Endothelial cell of umbilical vein (primary cell): ENCODE measurements at regions not wholly inside any gene's neighbourhood (a gene's known extent, or its start where the extent isn't known, plus 50 kb on each side); places are given as distances from the start of the nearest gene placed in this dataset.
A peak's percentile ranks its signal among the peaks of the same experiment; 100 is the strongest.

Experiments
- BruUV-seq: library from RNA; stranded (reverse); fragments of 400-500 nt; replicated peaks from 2 replicates; lab custom pipeline; 2021; lab: Mats Ljungman, UMichigan
- CTCF ChIA-PET: fragments of 300-600, 350-600 bp; sonication (Branson Sonifier 250); formaldehyde crosslinking; loops from one replicate; lab custom pipeline; 2021; ENCODE audit warnings: antibody characterized with exemption, inconsistent platforms; lab: Charles Lee
- POLR2A ChIA-PET: fragments of 300-600, 350-600 bp; sonication (Branson Sonifier 250); formaldehyde crosslinking; loops from one replicate; lab custom pipeline; 2021; ENCODE audit warnings: antibody characterized with exemption, inconsistent platforms; lab: Charles Lee
- DNase-seq: peaks from one replicate; pipeline ENCODE4 v3.0.0-alpha.2; 2011; ENCODE audit warnings: low read depth, low spot score
- FAIRE-seq: peaks from 2 replicates; lab custom pipeline; 2011; peaks lifted over from hg19 to GRCh38; lab: Jason Lieb, UNC
- H2AFZ ChIP-seq: 2 replicates; pipeline ENCODE4 v1.6.0; 2012; ENCODE audit warnings: low read depth, low read length, control low read depth, inconsistent platforms
- H3K27ac ChIP-seq: 2 replicates; pipeline ENCODE4 v1.5.1; 2011; ENCODE audit warnings: low read depth, mild to moderate bottlenecking, control low read depth, low read length, moderate library complexity; ENCODE audit not compliant: insufficient read depth
- H3K27me3 ChIP-seq, 2 experiments: 2 replicates each; pipeline versions ENCODE4 v1.6.0 to v1.6.1; 2011; ENCODE audit warnings: low read length in 2 of 2, mixed read lengths in 1 of 2; ENCODE audit not compliant: control insufficient read depth in 2 of 2, insufficient read depth in 2 of 2
- H3K36me3 ChIP-seq, 2 experiments: 2 replicates in 1 of 2; 3 replicates in 1 of 2; pipeline ENCODE4 v1.5.1; 2011; ENCODE audit warnings: low read length in 2 of 2, mild to moderate bottlenecking in 1 of 2, moderate library complexity in 1 of 2; ENCODE audit not compliant: control insufficient read depth in 2 of 2, insufficient read depth in 2 of 2; ENCODE audit errors: extremely low read depth in 1 of 2
- H3K4me1 ChIP-seq: 3 replicates; pipeline ENCODE4 v1.5.1; 2011; ENCODE audit warnings: mild to moderate bottlenecking, low read length; ENCODE audit not compliant: control insufficient read depth, insufficient read depth; ENCODE audit errors: extremely low read depth
- H3K4me2 ChIP-seq: 2 replicates; pipeline ENCODE4 v1.6.1; 2011; ENCODE audit warnings: low read length, control low read depth, mixed read lengths; ENCODE audit not compliant: insufficient read depth
- H3K4me3 ChIP-seq, 3 experiments: fragments of 200-600 bp in 1 of 3; sonication (generic), shearing (Covaris generic) in 1 of 3; replicated peaks in 1 of 3; 2 replicates each; pipeline ENCODE4 v1.5.1; 2011 to 2016; ENCODE audit warnings: control low read depth in 3 of 3, low read length in 3 of 3, mild to moderate bottlenecking in 2 of 3, inconsistent platforms in 1 of 3, low read depth in 1 of 3, moderate library complexity in 1 of 3; ENCODE audit not compliant: insufficient read depth in 1 of 3
- H3K79me2 ChIP-seq: 2 replicates; pipeline ENCODE4 v1.6.0; 2012; ENCODE audit warnings: low read length, inconsistent platforms; ENCODE audit not compliant: control insufficient read depth, insufficient read depth
- H3K9ac ChIP-seq: replicated peaks from 2 replicates; pipeline ENCODE3; 2011; ENCODE audit warnings: low read length, control low read depth; ENCODE audit not compliant: insufficient read depth; ENCODE audit errors: extremely low read depth
- H3K9me1 ChIP-seq: replicated peaks from 3 replicates; pipeline ENCODE4 v1.6.0; 2011; ENCODE audit warnings: mild to moderate bottlenecking, low read length; ENCODE audit not compliant: control insufficient read depth, insufficient read depth; ENCODE audit errors: extremely low read depth
- H3K9me3 ChIP-seq: replicated peaks from 2 replicates; pipeline ENCODE4 v1.5.1; 2012; ENCODE audit warnings: low read length, inconsistent platforms; ENCODE audit not compliant: control insufficient read depth, insufficient read depth
- H4K20me1 ChIP-seq: replicated peaks from 2 replicates; pipeline ENCODE3; 2011; ENCODE audit warnings: mild to moderate bottlenecking, low read length; ENCODE audit not compliant: control insufficient read depth, insufficient read depth; ENCODE audit errors: extremely low read depth
- EZH2 ChIP-seq: IDR thresholded peaks from 2 replicates; pipeline ENCODE4 v1.6.1; 2012; ENCODE audit warnings: borderline replicate concordance, low read depth, mild to moderate bottlenecking, moderate library complexity, low read length, inconsistent platforms; ENCODE audit not compliant: severe bottlenecking
- FOS ChIP-seq: IDR thresholded peaks from 2 replicates; pipeline ENCODE4 v1.6.1; 2011; ENCODE audit warnings: mild to moderate bottlenecking, low read length, moderate library complexity, borderline replicate concordance; ENCODE audit not compliant: insufficient read depth
- GATA2 ChIP-seq: IDR thresholded peaks from 2 replicates; pipeline ENCODE4 v1.7.0; 2011; ENCODE audit warnings: low read depth, mild to moderate bottlenecking, moderate library complexity, mixed read lengths, low read length; ENCODE audit not compliant: insufficient read length, insufficient read depth
- JUN ChIP-seq: IDR thresholded peaks from 2 replicates; pipeline ENCODE4 v1.6.1; 2011; ENCODE audit warnings: borderline replicate concordance, low read depth; ENCODE audit not compliant: insufficient read length, insufficient read depth
- MYC ChIP-seq: IDR thresholded peaks from one replicate; pipeline ENCODE4 v1.6.1; 2011; ENCODE audit warnings: mild to moderate bottlenecking, low read depth, low read length
- POLR2A ChIP-seq: IDR thresholded peaks from 2 replicates; pipeline ENCODE4 v1.6.1; 2012; ENCODE audit warnings: low read depth, mild to moderate bottlenecking, control low read depth, low read length
- POLR2AphosphoS5 ChIP-seq: IDR thresholded peaks from 2 replicates; pipeline ENCODE4 v1.6.1; 2012; ENCODE audit warnings: low read depth, mild to moderate bottlenecking, control low read depth, low read length, moderate library complexity; ENCODE audit not compliant: insufficient read depth
- dilution Hi-C: fragments of 300-500 bp; cut with MboI; formaldehyde crosslinking; loops from one replicate; pipeline ENCODE4 v1.15.0; 2019; ENCODE audit warnings: low sequenced_read_pairs; ENCODE audit not compliant: extremely low pct_ligation_motif_present
- intact Hi-C: fragments of 100-400 bp; cut with micrococcal nuclease; formaldehyde crosslinking; loops from one replicate; pipeline ENCODE4 v1.10.0; 2022
- TF ChIP-seq, protein P1 (sequence below): IDR thresholded peaks from 2 replicates; pipeline ENCODE4 v1.6.1; 2011; ENCODE audit not compliant: insufficient read depth, insufficient read length
- TF ChIP-seq, protein P2 (sequence below), 2 donors: IDR thresholded peaks; 1 replicate in 1 of 2; 2 replicates in 1 of 2; pipeline ENCODE4 v1.5.1; 2011; ENCODE audit warnings: low read length in 2 of 2, mild to moderate bottlenecking in 2 of 2, moderate library complexity in 2 of 2, control low read depth in 1 of 2, inconsistent platforms in 1 of 2, low read depth in 1 of 2; ENCODE audit not compliant: insufficient read depth in 1 of 2; ENCODE audit errors: extremely low read depth in 1 of 2

DNA sequence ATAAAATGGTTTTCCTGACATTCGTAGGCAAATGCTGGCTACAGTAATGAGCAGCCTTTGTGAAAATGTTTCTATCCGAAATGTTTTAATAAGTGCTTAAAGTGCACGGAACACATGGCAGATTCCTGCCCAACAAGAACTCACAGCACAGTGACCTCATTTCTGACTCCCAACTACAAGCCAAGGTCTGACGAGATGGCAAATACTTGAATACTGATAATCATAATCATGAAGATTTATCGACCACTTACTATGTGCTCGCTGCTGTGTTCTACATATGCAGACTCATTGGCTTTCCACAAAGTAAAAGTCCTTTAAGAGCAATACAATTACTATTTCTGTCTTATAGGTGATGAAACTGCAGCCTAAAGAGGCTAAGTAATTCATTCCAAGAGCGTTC lies 238.1 kb upstream of the CDH5 start:
- H3K9me1 ChIP-seq, result no peaks in the 10 kb centered on the region
- H3K9ac ChIP-seq, result no peak overlapping the region
- FAIRE-seq (no peak), DNase-seq (no peak)
- no peak for TF ChIP-seq POLR2A
- TF ChIP-seq POLR2AphosphoS5, result no peak
- TF ChIP-seq MYC, result no peak
- TF ChIP-seq, protein P1, sequence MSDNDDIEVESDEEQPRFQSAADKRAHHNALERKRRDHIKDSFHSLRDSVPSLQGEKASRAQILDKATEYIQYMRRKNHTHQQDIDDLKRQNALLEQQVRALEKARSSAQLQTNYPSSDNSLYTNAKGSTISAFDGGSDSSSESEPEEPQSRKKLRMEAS, result no peak
- TF ChIP-seq EZH2, result no peak
- TF ChIP-seq GATA2, result no peak
- no peaks in the 10 kb centered on the region for H4K20me1 ChIP-seq
- peaks cover 21 to 27% of the 10 kb centered on the region in 2 experiments for H3K27me3 ChIP-seq
- no peaks in the 10 kb centered on the region for H3K79me2 ChIP-seq
- POLR2A ChIA-PET, result no interaction called here
- dilution Hi-C loops, result no loop called here
- no peaks in the 10 kb centered on the region for H3K9me3 ChIP-seq
- H2AFZ ChIP-seq, result no peak overlapping the region
- no peaks in the 10 kb centered on the region for H3K4me1 ChIP-seq
- intact Hi-C loops, result no loop called here
- H3K27ac ChIP-seq, result no peak overlapping the region
- CTCF ChIA-PET, result interaction anchor here (1.0 kb wide), 1 partner anchor 13 kb away, joined by 3 read pairs; no protein-coding TSS in a partner anchor
- no peaks in the 10 kb centered on the region for H3K36me3 ChIP-seq
- BruUV-seq, result no TSS peak
- no peak overlapping the region for H3K4me3 ChIP-seq
- no peak overlapping the region for H3K4me2 ChIP-seq

DNA sequence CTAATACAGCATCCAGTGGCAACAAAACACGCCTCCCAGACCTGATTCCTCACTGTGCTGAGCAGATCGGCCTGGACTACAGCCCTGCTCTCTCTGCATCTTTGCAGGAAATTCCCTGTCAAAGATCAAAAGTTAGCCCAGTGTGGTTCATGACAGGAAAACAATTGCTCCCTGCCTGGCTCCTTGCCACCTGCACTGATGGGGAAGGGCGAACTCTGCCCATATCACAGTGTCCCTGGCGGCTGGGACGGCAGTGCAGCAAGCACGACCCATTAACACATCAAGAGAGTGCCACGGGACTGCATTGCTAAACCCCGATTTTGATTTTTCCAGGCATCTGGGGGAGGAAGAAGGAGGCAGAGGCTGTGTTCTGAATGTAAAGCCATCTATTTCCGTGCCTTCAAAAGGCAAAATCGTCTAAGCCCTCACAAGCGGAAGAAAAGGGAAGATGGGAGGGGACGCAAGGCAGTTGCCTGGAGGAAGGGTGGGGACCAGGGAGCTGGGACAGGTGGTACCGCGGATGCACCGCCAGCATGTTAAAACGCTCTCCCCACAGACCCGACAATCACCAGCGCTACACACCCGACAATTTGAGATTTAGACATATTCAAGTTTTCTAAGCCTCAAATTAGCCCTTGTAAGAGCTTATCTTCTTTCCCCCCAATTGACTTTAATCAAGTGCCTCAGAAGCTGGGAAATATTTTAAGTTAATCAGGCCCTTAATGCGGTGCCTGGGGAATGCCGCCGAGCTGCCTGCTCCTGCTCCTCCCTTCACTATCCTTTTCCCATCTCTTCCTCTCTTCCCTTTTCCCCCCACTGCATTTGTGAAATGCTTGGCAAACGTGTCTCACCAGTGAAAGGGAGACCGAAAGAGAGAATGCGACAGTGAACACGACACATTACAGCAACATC lies 238.8 kb upstream of the CDH5 start:
- H3K27me3 ChIP-seq, result peaks cover 21 to 27% of the 10 kb centered on the region in 2 experiments
- H3K9ac ChIP-seq, result no peak overlapping the region
- FAIRE-seq, result no peak
- CTCF ChIA-PET, result interaction anchor here (1.0 kb wide), 1 partner anchor 14 kb away, joined by 3 read pairs; no protein-coding TSS in a partner anchor
- dilution Hi-C loops, result no loop called here
- POLR2A ChIA-PET, result no interaction called here
- intact Hi-C loops, result no loop called here
- DNase-seq, result peak; percentile 28
- no peak overlapping the region for H2AFZ ChIP-seq
- no peak overlapping the region for H3K4me2 ChIP-seq
- BruUV-seq, result no TSS peak
- H3K4me1 ChIP-seq, result no peaks in the 10 kb centered on the region
- no peak overlapping the region for H3K4me3 ChIP-seq
- no peaks in the 10 kb centered on the region for H3K9me3 ChIP-seq
- H4K20me1 ChIP-seq, result no peaks in the 10 kb centered on the region
- TF ChIP-seq, protein P2, sequence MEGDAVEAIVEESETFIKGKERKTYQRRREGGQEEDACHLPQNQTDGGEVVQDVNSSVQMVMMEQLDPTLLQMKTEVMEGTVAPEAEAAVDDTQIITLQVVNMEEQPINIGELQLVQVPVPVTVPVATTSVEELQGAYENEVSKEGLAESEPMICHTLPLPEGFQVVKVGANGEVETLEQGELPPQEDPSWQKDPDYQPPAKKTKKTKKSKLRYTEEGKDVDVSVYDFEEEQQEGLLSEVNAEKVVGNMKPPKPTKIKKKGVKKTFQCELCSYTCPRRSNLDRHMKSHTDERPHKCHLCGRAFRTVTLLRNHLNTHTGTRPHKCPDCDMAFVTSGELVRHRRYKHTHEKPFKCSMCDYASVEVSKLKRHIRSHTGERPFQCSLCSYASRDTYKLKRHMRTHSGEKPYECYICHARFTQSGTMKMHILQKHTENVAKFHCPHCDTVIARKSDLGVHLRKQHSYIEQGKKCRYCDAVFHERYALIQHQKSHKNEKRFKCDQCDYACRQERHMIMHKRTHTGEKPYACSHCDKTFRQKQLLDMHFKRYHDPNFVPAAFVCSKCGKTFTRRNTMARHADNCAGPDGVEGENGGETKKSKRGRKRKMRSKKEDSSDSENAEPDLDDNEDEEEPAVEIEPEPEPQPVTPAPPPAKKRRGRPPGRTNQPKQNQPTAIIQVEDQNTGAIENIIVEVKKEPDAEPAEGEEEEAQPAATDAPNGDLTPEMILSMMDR (IDR thresholded peaks at IDR 0.05; ENCODE audit: extremely low read depth in 1 of 2, insufficient read depth in 1 of 2, low read depth in 1 of 2, low read length in 2 of 2), result no peak
- TF ChIP-seq GATA2 (no peak), POLR2AphosphoS5 (no peak), JUN (no peak), MYC (no peak), EZH2 (no peak), POLR2A (no peak), FOS (no peak)
- TF ChIP-seq, protein P1, result no peak
- H3K27ac ChIP-seq, result no peak overlapping the region
- no peaks in the 10 kb centered on the region for H3K79me2 ChIP-seq
- no peaks in the 10 kb centered on the region for H3K36me3 ChIP-seq
- H3K9me1 ChIP-seq, result no peaks in the 10 kb centered on the region
